SW 1271 (cell line): ENCODE measurements at regions not wholly inside any gene's neighbourhood (a gene's known extent, or its start where the extent isn't known, plus 50 kb on each side); places are given as distances from the start of the nearest gene placed in this dataset.
A peak's percentile ranks its signal among the peaks of the same experiment; 100 is the strongest.
"Not testable (repeated sequence)": the region's sequence is repeated elsewhere in the genome, so short reads cannot be mapped to it uniquely, and the experiment has no call there.

ENCODE experiments used
- DNase-seq, 2 experiments: peaks; one replicate each; lab custom pipeline; 2025; lab: John Stamatoyannopoulos, UW

- DNase-seq = no peak
Observed at GRCh38 chr2:145753966-145754365, 1234.0 kb upstream of the ZEB2 start.

GRCh38 chr2:145753041-145753608 is 1233.2 kb upstream of the ZEB2 start:
- no peak for DNase-seq

- peak in 1 of 2 experiments; percentile 59 for DNase-seq
Observed at GRCh38 chr2:145752091-145752806, 1232.3 kb upstream of the ZEB2 start.

GRCh38 chr2:145751629-145752028 is 1231.7 kb upstream of the ZEB2 start:
- DNase-seq = no peak

GRCh38 chr2:145751155-145751554 is 1231.2 kb upstream of the ZEB2 start:
- no peak for DNase-seq

- DNase-seq = no peak
Observed at GRCh38 chr2:145750612-145751011, 1230.7 kb upstream of the ZEB2 start.

GRCh38 chr2:145750144-145750543 is 1230.2 kb upstream of the ZEB2 start:
- no peak for DNase-seq

- DNase-seq = no peak
Observed at GRCh38 chr2:145749556-145749955, 1229.6 kb upstream of the ZEB2 start.

- DNase-seq = no peak
Observed at GRCh38 chr2:145748927-145749326, 1229.0 kb upstream of the ZEB2 start.

GRCh38 chr2:145747715-145748114 is 1227.8 kb upstream of the ZEB2 start:
- no peak for DNase-seq

- not testable (repeated sequence) for DNase-seq
Observed at GRCh38 chr2:145745387-145745721, 1225.4 kb upstream of the ZEB2 start.

GRCh38 chr2:145744541-145745386 is 1224.8 kb upstream of the ZEB2 start:
- DNase-seq = peak in 1 of 2 experiments; percentile 26

GRCh38 chr2:145743011-145743410 is 1223.1 kb upstream of the ZEB2 start:
- DNase-seq = no peak

- no peak for DNase-seq
Observed at GRCh38 chr2:145741636-145742035, 1221.7 kb upstream of the ZEB2 start.

GRCh38 chr2:145741181-145741580 is 1221.3 kb upstream of the ZEB2 start:
- no peak for DNase-seq

GRCh38 chr2:145740302-145740701 is 1220.4 kb upstream of the ZEB2 start:
- no peak for DNase-seq

GRCh38 chr2:145739681-145740080 is 1219.8 kb upstream of the ZEB2 start:
- DNase-seq = no peak

- no peak for DNase-seq
Observed at GRCh38 chr2:145736871-145737270, 1217.0 kb upstream of the ZEB2 start.

- DNase-seq = no peak
Observed at GRCh38 chr2:145731467-145731866, 1211.5 kb upstream of the ZEB2 start.

- no peak for DNase-seq
Observed at GRCh38 chr2:145729993-145730770, 1210.3 kb upstream of the ZEB2 start.

GRCh38 chr2:145729481-145729880 is 1209.6 kb upstream of the ZEB2 start:
- no peak for DNase-seq

GRCh38 chr2:145728511-145728910 is 1208.6 kb upstream of the ZEB2 start:
- DNase-seq = no peak
